GM18907 (cell line): ENCODE measurements at regions not wholly inside any gene's neighbourhood (a gene's known extent, or its start where the extent isn't known, plus 50 kb on each side); places are given as distances from the start of the nearest gene placed in this dataset.

Source experiments
- ATAC-seq: cut with Tn5 transposase; IDR thresholded peaks from one replicate; pipeline ENCODE4 v1.9.1; 2021; ENCODE audit warnings: mild to moderate bottlenecking, moderate library complexity; ENCODE audit not compliant: unreplicated experiment

GRCh38 chr6:21459641-21460040, 133.9 kb upstream of the SOX4 start:
- no peak for ATAC-seq

DNA sequence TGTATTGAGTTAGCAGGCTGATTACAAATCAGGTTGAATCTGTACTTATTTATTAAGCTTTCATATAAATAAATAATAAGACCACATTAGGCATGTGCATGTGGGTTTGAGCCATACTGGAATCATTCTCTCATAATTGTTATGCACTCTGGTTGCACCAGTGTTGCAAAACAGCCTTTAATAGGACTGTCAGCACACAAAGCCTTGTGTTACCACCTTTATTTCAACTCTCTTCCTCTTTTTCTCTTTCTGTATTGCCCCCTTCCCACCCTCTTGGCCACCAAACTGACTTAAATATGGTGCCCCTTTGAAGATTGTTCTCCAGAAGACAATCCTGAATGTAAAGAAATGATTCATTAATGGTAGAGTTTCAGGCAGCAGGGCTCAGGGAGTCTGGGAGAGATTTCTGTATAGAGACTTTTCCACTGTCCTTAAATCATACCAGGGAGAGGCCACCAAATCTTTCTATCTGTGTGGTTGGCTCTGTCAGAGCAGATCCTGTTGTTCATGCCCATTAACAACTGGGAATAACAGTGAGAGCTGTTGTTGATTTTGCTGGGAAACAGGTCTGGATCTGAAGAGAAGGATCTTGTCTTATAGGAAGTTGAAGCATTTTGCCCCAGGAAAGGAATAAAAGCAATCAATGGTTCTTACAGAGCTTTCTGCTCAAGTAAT, 131.6 kb upstream of the SOX4 start:
- ATAC-seq, result no peak

- ATAC-seq, result no peak
These were observed 131.1 kb upstream of the SOX4 start for GRCh38 chr6:21462519-21462852.

DNA sequence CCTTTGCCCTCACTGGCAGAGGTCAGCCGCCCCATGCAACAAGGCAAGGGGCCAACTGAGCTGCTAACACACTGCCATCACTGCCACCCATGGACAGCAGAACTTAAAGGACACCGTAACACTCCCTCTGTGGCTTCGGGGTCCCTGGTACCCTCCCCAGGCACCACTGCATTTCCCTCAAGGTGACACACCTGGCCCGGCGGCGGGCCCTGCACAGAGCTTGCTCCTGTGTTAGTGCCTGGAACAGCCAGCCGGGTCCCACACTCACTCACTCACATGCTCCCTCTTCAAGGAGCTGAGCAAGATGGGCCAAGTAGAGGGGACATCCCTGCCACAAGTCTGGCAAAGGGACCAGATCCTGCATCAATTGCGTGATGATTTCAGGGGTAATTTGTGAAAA, 126.5 kb upstream of the SOX4 start:
- no peak for ATAC-seq

DNA sequence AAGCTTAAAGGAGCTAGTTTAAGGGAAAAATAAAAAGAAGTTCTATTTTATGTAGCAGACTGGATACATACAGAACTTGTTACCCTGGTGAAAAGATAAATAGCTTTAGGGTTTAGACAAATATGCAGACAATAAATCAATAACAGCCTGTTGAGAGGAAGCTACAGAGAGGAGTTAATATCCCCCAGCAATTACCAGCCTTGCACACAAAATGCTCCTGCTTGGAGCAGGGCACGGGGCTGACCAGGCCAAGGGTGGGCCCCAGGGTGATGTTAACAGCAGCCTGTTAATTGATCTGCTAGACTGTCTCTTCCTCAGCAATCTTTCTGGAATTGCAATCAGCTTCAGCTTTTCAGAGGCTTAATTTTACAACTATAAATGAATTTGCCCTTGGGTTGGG, 125.1 kb upstream of the SOX4 start:
- no peak for ATAC-seq

DNA sequence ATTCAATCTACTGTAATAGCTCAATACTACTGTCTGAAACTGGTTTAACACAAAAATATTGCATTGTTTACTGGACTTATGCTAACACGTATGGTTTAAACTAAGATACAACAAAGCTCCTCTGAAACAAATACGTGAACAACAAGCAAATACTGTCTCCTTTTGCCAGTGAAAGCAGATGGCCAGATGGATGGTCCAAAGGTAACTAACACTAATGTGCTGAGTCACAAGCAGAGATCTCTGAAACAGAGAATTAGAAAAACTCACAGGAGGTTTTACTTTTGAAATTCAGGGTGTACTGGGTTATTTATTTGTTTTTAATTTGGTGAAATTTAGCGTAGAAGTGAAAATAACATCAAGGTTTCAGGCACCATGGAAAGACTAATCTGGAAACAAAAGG, 124.3 kb upstream of the SOX4 start:
- ATAC-seq, result no peak

- ATAC-seq, result no peak
These were observed 117.4 kb upstream of the SOX4 start for GRCh38 chr6:21476112-21476511.

DNA sequence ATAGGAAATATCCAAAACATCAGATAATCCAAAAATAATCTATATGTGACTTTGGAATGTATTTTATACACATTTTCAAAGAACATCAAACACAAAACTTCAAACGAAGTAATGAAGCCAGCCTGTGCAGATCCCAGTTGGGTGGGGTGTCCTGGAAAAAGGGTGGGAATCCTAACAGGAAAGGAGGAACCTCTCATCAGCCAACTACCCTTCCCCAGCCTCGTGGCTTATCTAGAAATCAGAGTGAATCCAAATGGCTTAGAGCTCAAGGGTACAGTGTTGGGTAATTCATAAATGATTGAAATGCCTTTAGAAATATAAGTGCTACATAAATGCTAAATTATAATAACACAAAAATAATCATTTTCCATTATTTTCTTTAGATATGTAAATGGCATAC, 115.1 kb upstream of the SOX4 start:
- ATAC-seq, result no peak

- no peak for ATAC-seq
These were observed 114.5 kb upstream of the SOX4 start for GRCh38 chr6:21478883-21479539.

DNA sequence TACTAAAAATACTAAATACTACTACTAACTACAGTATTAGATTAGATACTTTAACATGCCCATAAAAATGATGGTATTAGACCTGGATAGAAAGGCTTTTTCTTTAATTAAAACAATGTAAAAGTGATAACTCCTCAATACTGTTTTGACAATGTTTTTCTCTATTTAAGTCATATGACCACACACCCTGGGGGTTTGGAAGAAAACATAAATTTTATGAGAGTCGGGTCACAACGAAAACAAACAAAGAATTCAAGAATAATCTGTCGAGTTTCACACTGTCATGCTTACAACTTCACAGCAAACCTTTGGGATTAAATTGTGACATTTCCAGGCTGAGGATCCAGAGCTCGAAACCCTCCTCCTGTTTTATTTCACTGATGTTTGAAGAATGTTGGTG, 107.4 kb upstream of the SOX4 start:
- no peak for ATAC-seq

DNA sequence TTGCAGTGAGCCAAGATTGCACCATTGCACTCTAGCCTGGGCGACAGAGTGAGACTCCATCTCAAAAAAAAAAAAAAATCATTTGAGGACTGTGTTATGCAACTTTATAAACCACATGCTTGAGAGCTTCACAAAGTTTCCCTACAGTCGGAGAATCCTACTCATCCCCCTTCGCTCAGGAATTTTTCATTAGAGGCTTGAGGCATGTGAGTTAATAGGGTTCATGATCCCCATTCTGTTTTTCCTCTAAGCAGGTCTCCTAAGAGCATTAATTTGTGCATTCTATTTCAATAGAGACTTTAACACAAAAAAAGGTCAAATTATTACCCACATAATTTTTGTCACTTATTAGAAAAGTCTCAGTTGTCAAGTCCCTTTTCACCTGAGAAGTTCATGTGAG, 103.7 kb upstream of the SOX4 start:
- ATAC-seq, result no peak

DNA sequence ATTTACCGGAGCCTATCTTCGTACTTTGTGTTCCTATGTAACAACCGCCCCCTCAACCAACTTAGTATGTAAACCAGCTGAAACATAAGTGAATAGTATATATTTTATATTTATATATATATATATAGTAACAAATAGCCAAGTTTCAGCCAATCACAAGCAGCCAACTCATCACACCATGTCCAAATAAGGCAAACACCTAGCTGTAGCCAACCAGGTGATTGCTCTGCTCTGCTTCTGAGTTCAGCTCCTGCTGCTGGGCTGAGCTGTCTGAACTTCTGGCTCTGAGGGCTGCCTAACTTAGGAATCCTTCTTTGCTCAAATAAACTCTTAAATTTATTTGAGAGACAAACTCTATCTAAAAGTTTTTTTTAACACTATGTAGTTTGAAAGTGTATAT, 101.6 kb upstream of the SOX4 start:
- no peak for ATAC-seq

DNA sequence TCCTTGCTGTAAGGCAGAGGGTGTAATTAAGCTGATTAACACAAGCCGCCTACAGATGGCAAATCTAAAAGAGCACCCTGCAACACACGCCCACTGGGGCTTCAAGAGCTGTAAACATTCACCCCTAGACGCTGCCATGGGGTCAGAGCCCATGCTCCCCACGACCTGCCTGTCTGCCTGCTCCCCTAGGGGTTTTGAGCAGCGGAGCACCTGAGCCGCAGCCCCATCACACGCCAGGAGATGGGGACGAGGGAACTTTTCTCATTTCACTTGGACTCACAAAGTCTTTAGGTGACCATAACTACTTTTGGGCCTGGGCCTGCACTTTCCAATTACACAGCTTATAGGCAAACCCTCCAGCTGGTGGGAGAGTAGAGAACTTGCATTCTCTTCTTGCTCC, 99.0 kb upstream of the SOX4 start:
- no peak for ATAC-seq

DNA sequence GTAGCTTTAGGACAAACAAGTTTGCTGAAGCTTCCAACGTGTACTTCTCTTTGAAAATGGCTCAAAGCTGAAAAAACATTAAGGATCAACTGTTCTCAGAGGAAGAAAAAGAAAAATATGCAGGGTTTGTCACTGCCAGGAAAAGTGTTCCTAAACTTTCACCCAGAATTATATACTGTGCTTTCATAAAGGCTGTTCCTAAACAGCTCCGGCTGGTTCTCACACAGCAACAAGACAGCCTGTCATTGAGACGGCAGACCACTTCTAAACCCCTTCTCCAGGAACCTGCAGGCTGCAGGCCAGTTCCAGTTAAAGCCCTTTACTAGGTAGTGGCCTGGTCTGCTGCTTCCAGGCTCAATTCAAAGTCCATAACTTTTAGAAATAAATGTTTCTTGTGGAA, 97.4 kb upstream of the SOX4 start:
- ATAC-seq, result no peak

DNA sequence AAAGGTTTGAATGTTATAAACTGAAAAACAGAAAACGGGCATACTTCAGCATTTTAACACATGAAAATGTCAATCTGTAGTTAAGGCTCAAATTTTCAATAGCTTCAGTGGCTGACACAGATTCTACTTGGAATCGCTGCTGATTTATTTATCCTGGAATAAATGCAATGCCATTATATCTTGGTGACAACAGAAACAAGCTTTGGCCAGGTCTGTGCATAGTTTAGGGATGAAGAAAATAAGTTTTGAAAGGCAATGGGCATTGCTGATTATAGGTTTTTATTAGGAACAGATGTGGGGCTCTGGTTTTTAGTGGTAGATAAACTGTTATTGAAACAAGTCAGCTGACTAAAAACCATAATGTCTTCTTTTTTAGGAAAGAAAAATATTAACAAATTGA, 96.8 kb upstream of the SOX4 start:
- no peak for ATAC-seq

DNA sequence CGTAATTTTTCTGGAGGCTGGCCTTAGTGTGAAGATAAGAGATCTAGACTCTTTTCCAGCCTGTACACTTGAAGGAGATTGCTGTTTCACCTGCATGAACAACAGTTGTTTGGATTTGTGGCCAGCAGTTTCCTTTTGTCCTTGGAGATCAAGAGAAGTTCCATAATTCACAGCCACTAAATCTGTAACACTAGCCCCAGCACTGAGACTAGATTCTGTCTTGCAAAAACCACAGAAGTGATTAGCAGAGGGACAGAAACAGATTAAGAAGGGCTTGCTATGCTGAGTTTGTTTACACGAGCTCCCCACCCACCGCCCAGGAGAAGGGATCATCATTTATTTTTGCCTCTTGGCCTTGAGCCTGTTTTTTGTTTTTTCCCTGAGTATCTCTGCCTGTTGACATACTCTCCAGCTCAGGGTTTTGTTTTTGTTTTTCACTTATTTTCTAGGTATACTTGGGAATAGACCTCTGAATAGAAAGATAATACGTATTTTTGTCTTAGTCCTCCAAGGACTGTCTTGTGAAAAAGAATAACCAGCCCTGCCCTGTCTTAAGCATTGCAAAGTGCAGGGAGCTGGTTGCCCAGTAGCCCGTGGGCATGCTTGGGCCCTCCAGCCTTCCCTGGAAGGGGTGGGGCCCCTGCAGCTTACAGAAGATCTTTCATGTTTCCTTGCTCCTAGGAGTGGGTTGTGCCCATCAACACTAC, 93.1 kb upstream of the SOX4 start:
- ATAC-seq, result no peak

GRCh38 chr6:21501021-21501354, 92.6 kb upstream of the SOX4 start:
- no peak for ATAC-seq

DNA sequence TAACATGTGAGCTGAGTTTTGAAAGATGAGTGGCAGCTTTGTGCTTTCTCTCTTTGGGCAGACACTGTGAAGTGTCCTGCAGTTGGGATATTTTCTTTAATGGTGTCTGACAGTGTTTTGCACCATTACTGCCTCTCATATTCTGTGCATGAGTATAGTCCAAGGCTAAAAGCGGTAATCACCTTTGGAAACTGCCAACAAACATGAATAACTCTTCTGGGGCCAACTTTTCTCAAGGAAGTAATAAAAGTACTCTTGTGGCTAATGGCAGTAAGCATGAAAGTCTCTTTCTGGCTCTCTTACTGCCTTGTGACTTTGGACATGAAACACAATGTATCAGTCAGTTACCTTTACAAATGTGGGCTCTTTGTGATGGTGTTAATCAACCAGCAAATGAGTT, 91.7 kb upstream of the SOX4 start:
- ATAC-seq, result no peak

- ATAC-seq, result no peak
These were observed 90.9 kb upstream of the SOX4 start for GRCh38 chr6:21502682-21503081.

DNA sequence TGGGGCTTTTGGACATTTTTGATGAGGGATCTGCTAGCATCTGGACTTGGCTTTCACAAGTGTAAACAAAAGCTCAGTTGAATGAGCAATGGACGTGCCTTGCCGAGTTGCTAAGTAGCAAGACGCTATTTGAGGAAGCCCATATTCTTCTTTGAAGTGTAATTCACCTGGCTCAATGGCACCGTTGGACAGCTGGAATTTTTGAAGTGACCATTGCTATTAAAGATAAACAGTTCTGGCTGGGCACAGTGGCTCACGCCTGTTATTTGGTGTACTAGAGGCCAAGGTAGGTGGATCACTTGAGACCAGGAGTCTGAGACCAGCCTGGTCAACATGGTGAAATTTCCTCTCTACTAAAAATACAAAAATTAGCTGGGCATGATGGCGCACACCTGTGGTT, 88.8 kb upstream of the SOX4 start:
- no peak for ATAC-seq

- no peak for ATAC-seq
These were observed 88.0 kb upstream of the SOX4 start for GRCh38 chr6:21505574-21505990.

- no peak for ATAC-seq
These were observed 87.4 kb upstream of the SOX4 start for GRCh38 chr6:21506126-21506525.

DNA sequence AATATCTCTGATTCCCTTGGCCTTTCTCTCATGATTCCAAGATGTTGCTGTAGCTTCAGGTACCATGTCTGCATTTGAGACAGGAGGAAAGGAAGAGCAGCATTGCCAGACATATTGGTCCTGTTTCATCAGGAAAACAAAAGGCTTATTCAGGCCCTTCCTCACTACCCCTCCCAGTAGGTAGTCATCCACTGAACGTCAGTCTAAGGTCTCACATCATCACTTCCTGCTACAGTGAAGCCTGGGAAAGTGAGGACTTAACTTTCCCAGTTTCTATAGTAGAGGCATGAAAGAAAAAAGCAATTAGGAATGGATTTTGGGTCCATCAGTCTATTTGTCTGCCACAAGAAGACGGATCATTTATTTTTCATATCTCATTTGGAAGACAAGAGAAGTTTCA, 85.7 kb upstream of the SOX4 start:
- ATAC-seq, result no peak
